HepG2 (cell line): ENCODE measurements at regions not wholly inside any gene's neighbourhood (a gene's known extent, or its start where the extent isn't known, plus 50 kb on each side); places are given as distances from the start of the nearest gene placed in this dataset.

ENCODE experiments used
- ATAC-seq: fragments of 200-7000 bp; cut with Tn5 transposase; 3 replicates; pipeline ENCODE4 v1.9.1; 2020; ENCODE audit warnings: mild to moderate bottlenecking, moderate library complexity
- BruUV-seq: library from RNA; stranded (reverse); fragments of 400-500 nt; replicated peaks from 2 replicates; lab custom pipeline; 2021; lab: Mats Ljungman, UMichigan
- CTCF ChIA-PET: fragments of 300-600 bp; formaldehyde crosslinking; extraction: SDS; loops from one replicate; lab custom pipeline; 2021; ENCODE audit warnings: low total read pairs, inconsistent platforms, low intra/inter-chr PET ratio; lab: Yijun Ruan, JAX
- POLR2A ChIA-PET: fragments of 350-600 bp; sonication (Branson Sonifier 250); formaldehyde crosslinking; loops from one replicate; lab custom pipeline; 2020; ENCODE audit warnings: antibody characterized with exemption, inconsistent platforms; lab: Yijun Ruan, JAX
- DNase-seq: peaks from one replicate; pipeline ENCODE4 v3.0.0-alpha.2; 2015; ENCODE audit warnings: low spot score
- FAIRE-seq: peaks from 3 replicates; lab custom pipeline; 2011; peaks lifted over from hg19 to GRCh38; lab: Jason Lieb, UNC
- H2AFZ ChIP-seq: one replicate; pipeline ENCODE4 v1.6.1; 2011; ENCODE audit warnings: low read length, inconsistent platforms
- H3K27ac ChIP-seq: fragments of 300-600 bp; 3 replicates; pipeline ENCODE4 v1.8.0; 2011; ENCODE audit warnings: mixed run types, mild to moderate bottlenecking, mixed read lengths, low read length, inconsistent platforms; ENCODE audit not compliant: insufficient read depth; ENCODE audit errors: extremely low read length
- H3K27me3 ChIP-seq, 2 experiments: fragments of 200-600 bp in 1 of 2; 2 replicates in 1 of 2; 3 replicates in 1 of 2; pipeline versions ENCODE4 v1.6.0 to v1.8.0; 2011; ENCODE audit warnings: low read length in 2 of 2, mild to moderate bottlenecking in 2 of 2, moderate library complexity in 2 of 2, inconsistent platforms in 1 of 2; ENCODE audit not compliant: insufficient read depth in 2 of 2, control insufficient read depth in 1 of 2
- H3K36me3 ChIP-seq, 2 experiments: fragments of 200-600 bp in 1 of 2; replicated peaks in 1 of 2; 2 replicates in 1 of 2; 3 replicates in 1 of 2; pipeline versions ENCODE4 v1.5.1 to v1.8.0; 2011; ENCODE audit warnings: low read length in 2 of 2, inconsistent platforms in 1 of 2; ENCODE audit not compliant: insufficient read depth in 2 of 2, control insufficient read depth in 1 of 2
- H3K4me1 ChIP-seq: 2 replicates; pipeline ENCODE4 v1.5.1; 2012; ENCODE audit warnings: low read length, inconsistent platforms; ENCODE audit not compliant: insufficient read depth
- H3K4me2 ChIP-seq: 2 replicates; pipeline ENCODE4 v1.6.0; 2011; ENCODE audit warnings: low read depth, low read length, inconsistent platforms
- H3K4me3 ChIP-seq, 3 experiments: fragments of 200-600 bp in 1 of 3; sonication (generic), shearing (Covaris generic) in 1 of 3; replicated peaks in 1 of 3; 2 replicates each; pipeline ENCODE4 v1.5.1; 2011 to 2016; ENCODE audit warnings: low read length in 3 of 3, inconsistent platforms in 2 of 3, low read depth in 2 of 3, mild to moderate bottlenecking in 2 of 3, control low read depth in 1 of 3, mixed read lengths in 1 of 3; ENCODE audit not compliant: insufficient read depth in 1 of 3
- H3K79me2 ChIP-seq: one replicate; pipeline ENCODE4 v1.6.1; 2011; ENCODE audit warnings: low read length, inconsistent platforms; ENCODE audit not compliant: insufficient read depth
- H3K9ac ChIP-seq: 2 replicates; pipeline ENCODE4 v1.6.0; 2011; ENCODE audit warnings: mild to moderate bottlenecking, low read depth, low read length, inconsistent platforms; ENCODE audit not compliant: insufficient read depth
- H3K9me3 ChIP-seq: 2 replicates; pipeline ENCODE4 v1.5.1; 2012; ENCODE audit warnings: mild to moderate bottlenecking, low read length
- H4K20me1 ChIP-seq: 2 replicates; pipeline ENCODE4 v1.6.0; 2011; ENCODE audit warnings: inconsistent platforms, mild to moderate bottlenecking, low read length, moderate library complexity; ENCODE audit not compliant: insufficient read depth
- BCL3 ChIP-seq: sonication (generic); formaldehyde crosslinking; IDR thresholded peaks from 2 replicates; pipeline ENCODE4 v1.5.1; 2020; ENCODE audit warnings: mild to moderate bottlenecking, missing genetic modification reagents, moderate library complexity
- BORCS8-MEF2B ChIP-seq: sonication (generic); formaldehyde crosslinking; IDR thresholded peaks from 2 replicates; pipeline ENCODE4 v1.8.0; 2022; ENCODE audit warnings: mild to moderate bottlenecking, missing genetic modification reagents
- ELK4 ChIP-seq: sonication (generic); formaldehyde crosslinking; IDR thresholded peaks from 2 replicates; pipeline ENCODE4 v1.9.0; 2021; ENCODE audit warnings: missing genetic modification reagents, borderline replicate concordance
- FOXO1 ChIP-seq: sonication (generic); formaldehyde crosslinking; IDR thresholded peaks from 2 replicates; pipeline ENCODE4 v1.4.0; 2020; ENCODE audit warnings: missing genetic modification reagents
- SATB2 ChIP-seq: sonication (generic); formaldehyde crosslinking; IDR thresholded peaks from 2 replicates; pipeline ENCODE4 v1.5.0; 2020; ENCODE audit warnings: missing genetic modification reagents
- SNAI1 ChIP-seq: sonication (generic); formaldehyde crosslinking; IDR thresholded peaks from 2 replicates; pipeline ENCODE4 v1.5.0; 2020; ENCODE audit warnings: mild to moderate bottlenecking, missing genetic modification reagents, borderline replicate concordance
- ZNF143 ChIP-seq: sonication (generic); formaldehyde crosslinking; IDR thresholded peaks from 2 replicates; pipeline ENCODE4 v1.4.0; 2020; ENCODE audit warnings: missing genetic modification reagents
- ZNF629 ChIP-seq: sonication (generic); formaldehyde crosslinking; conservative IDR thresholded peaks from 2 replicates; pipeline ENCODE4 v1.5.0; 2020; ENCODE audit warnings: missing genetic modification reagents
- WGBS: methylation state at CpG from one replicate; pipeline ENCODE4 v1.1.6; 2017; ENCODE audit warnings: low lambda C conversion rate; 5-methylcytosine and 5-hydroxymethylcytosine counted together
- in situ Hi-C: cut with HindIII; loops from 2 replicates; pipeline ENCODE4 v1.10.0; 2017; ENCODE audit warnings: low pct_unique_long_range_greater_than_20kb; ENCODE audit not compliant: extremely low pct_ligation_motif_present
- intact Hi-C: fragments of 100-400 bp; cut with micrococcal nuclease; formaldehyde crosslinking; loops from one replicate; pipeline ENCODE4 v1.10.0; 2022; ENCODE audit not compliant: unreplicated experiment

GRCh38 chr6:155708100-155708499, 252.5 kb upstream of the NOX3 start:
- Histone ChIP-seq H3K27ac (no peak overlapping the region), H3K36me3 (no peaks in the 10 kb centered on the region), H3K9ac (no peak overlapping the region), H2AFZ (no peak overlapping the region), H3K4me2 (no peak overlapping the region), H3K79me2 (no peaks in the 10 kb centered on the region), H3K4me3 (no peak overlapping the region), H4K20me1 (no peaks in the 10 kb centered on the region), H3K27me3 (no peaks in the 10 kb centered on the region), H3K9me3 (no peaks in the 10 kb centered on the region), H3K4me1 (peaks cover 16% of the 10 kb centered on the region)
- FAIRE-seq = no peak
- intact Hi-C loops = no loop called here
- no TSS peak for BruUV-seq
- POLR2A ChIA-PET = no interaction called here
- CTCF ChIA-PET = no interaction called here
- TF ChIP-seq BCL3 (CRISPR knock-in tag) (no peak), SATB2 (CRISPR knock-in tag) (no peak), SNAI1 (CRISPR knock-in tag) (no peak), ZNF629 (CRISPR knock-in tag) (no peak), ELK4 (CRISPR knock-in tag) (no peak), ZNF143 (no peak), BORCS8-MEF2B (CRISPR knock-in tag) (no peak), FOXO1 (no peak)
- 87% methylated on average over 5 of the region's 5 CpGs for WGBS
- ATAC-seq = peak; percentile 28
- no peak for DNase-seq
- in situ Hi-C loops = no loop called here
